ENCODE measurements at regions not wholly inside any gene's neighbourhood (a gene's known extent, or its start where the extent isn't known, plus 50 kb on each side); places are given as distances from the start of the nearest gene placed in this dataset.

- H3K27me3 ChIP-seq = peaks cover 0 to 31% of the 10 kb centered on the region in 2 donors
- intact Hi-C loops (cut with DNase I) = no loop called here
- no peak for TF ChIP-seq CTCF (IDR thresholded peaks at IDR 0.05)
Measured at GRCh38 chr17:74076446-74076845, 127.0 kb upstream of the RPL38 start.

GRCh38 chr17:74077231-74077630 is 126.2 kb upstream of the RPL38 start:
- Histone ChIP-seq H3K27ac (no peak overlapping the region), H3K9me3 (peaks cover 0 to 10% of the 10 kb centered on the region in 2 donors), H3K27me3 (peaks cover 0 to 37% of the 10 kb centered on the region in 2 donors), H3K36me3 (no peaks in the 10 kb centered on the region), H3K4me3 (no peak overlapping the region), H3K4me1 (no peaks in the 10 kb centered on the region)
- ATAC-seq = no peak
- DNase-seq = no peak
- intact Hi-C loops (cut with DNase I) = no loop called here
- TF ChIP-seq CTCF (IDR thresholded peaks at IDR 0.05) = no peak

More at GRCh38 chr17:74076446-74076845, 127.0 kb upstream of the RPL38 start:
- ATAC-seq = no peak
- DNase-seq = no peak
- H3K9me3 ChIP-seq = peaks cover 0 to 10% of the 10 kb centered on the region in 2 donors
- no peak overlapping the region for H3K4me3 ChIP-seq
- H3K4me1 ChIP-seq = no peaks in the 10 kb centered on the region
- no peak overlapping the region for H3K27ac ChIP-seq
- H3K36me3 ChIP-seq = no peaks in the 10 kb centered on the region

GRCh38 chr17:74078363-74078941 is 125.0 kb upstream of the RPL38 start:
- intact Hi-C loops (cut with DNase I) = no loop called here
- Histone ChIP-seq H3K27me3 (peaks cover 0 to 49% of the 10 kb centered on the region in 2 donors), H3K9me3 (peaks cover 0 to 3% of the 10 kb centered on the region in 2 donors), H3K36me3 (no peaks in the 10 kb centered on the region), H3K27ac (no peak overlapping the region), H3K4me1 (no peaks in the 10 kb centered on the region), H3K4me3 (no peak overlapping the region)
- ATAC-seq (no peak), DNase-seq (no peak)
- no peak for TF ChIP-seq CTCF (IDR thresholded peaks at IDR 0.05)

- H3K4me1 ChIP-seq = no peaks in the 10 kb centered on the region
- peaks cover 0 to 49% of the 10 kb centered on the region in 2 donors for H3K27me3 ChIP-seq
- TF ChIP-seq CTCF (IDR thresholded peaks at IDR 0.05) = no peak
- ATAC-seq (no peak), DNase-seq (no peak)
- intact Hi-C loops (cut with DNase I) = no loop called here
- H3K27ac ChIP-seq = no peak overlapping the region
- H3K4me3 ChIP-seq = no peak overlapping the region
- H3K36me3 ChIP-seq = no peaks in the 10 kb centered on the region
- peaks cover 0 to 2% of the 10 kb centered on the region in 2 donors for H3K9me3 ChIP-seq
Measured at GRCh38 chr17:74079537-74080300, 123.8 kb upstream of the RPL38 start.

Measured in left lung (tissue), 4 donors.